ENCODE measurements at regions not wholly inside any gene's neighbourhood (a gene's known extent, or its start where the extent isn't known, plus 50 kb on each side); places are given as distances from the start of the nearest gene placed in this dataset.

- no peak for DNase-seq
Measured at GRCh38 chr7:32169228-32169627, 99.0 kb upstream of the PDE1C start.

GRCh38 chr7:32167815-32168214 is 97.6 kb upstream of the PDE1C start:
- no peak for DNase-seq

- DNase-seq, result no peak
Measured at GRCh38 chr7:32167256-32167655, 97.0 kb upstream of the PDE1C start.

GRCh38 chr7:32164341-32164996 is 94.3 kb upstream of the PDE1C start:
- DNase-seq, result peak; percentile 85

GRCh38 chr7:32163896-32164295 is 93.7 kb upstream of the PDE1C start:
- DNase-seq, result no peak

GRCh38 chr7:32163141-32163806 is 93.1 kb upstream of the PDE1C start:
- DNase-seq, result peak; percentile 87

- DNase-seq, result no peak
Measured at GRCh38 chr7:32161708-32162107, 91.5 kb upstream of the PDE1C start.

- DNase-seq, result no peak
Measured at GRCh38 chr7:32158751-32159745, 88.8 kb upstream of the PDE1C start.

GRCh38 chr7:32158076-32158475 is 87.9 kb upstream of the PDE1C start:
- DNase-seq, result no peak

- DNase-seq, result peak; percentile 56
Measured at GRCh38 chr7:32155712-32156111, 85.5 kb upstream of the PDE1C start.

GRCh38 chr7:32154797-32155196 is 84.6 kb upstream of the PDE1C start:
- no peak for DNase-seq

GRCh38 chr7:32153006-32153405 is 82.8 kb upstream of the PDE1C start:
- no peak for DNase-seq

- no peak for DNase-seq
Measured at GRCh38 chr7:32152576-32152975, 82.4 kb upstream of the PDE1C start.

- no peak for DNase-seq
Measured at GRCh38 chr7:32150589-32150988, 80.4 kb upstream of the PDE1C start.

GRCh38 chr7:32150039-32150438 is 79.8 kb upstream of the PDE1C start:
- no peak for DNase-seq

- no peak for DNase-seq
Measured at GRCh38 chr7:32147546-32148268, 77.5 kb upstream of the PDE1C start.

GRCh38 chr7:32145911-32146310 is 75.7 kb upstream of the PDE1C start:
- no peak for DNase-seq

- no peak for DNase-seq
Measured at GRCh38 chr7:32144676-32145075, 74.5 kb upstream of the PDE1C start.

GRCh38 chr7:32143301-32143700 is 73.1 kb upstream of the PDE1C start:
- DNase-seq, result no peak

- no peak for DNase-seq
Measured at GRCh38 chr7:32142649-32143048, 72.4 kb upstream of the PDE1C start.

- DNase-seq, result no peak
Measured at GRCh38 chr7:32140210-32140939, 70.2 kb upstream of the PDE1C start.

- no peak for DNase-seq
Measured at GRCh38 chr7:32137059-32137458, 66.9 kb upstream of the PDE1C start.

Data from islet precursor cell (in vitro differentiated cells).